PC-9 (cell line): ENCODE measurements at regions not wholly inside any gene's neighbourhood (a gene's known extent, or its start where the extent isn't known, plus 50 kb on each side); places are given as distances from the start of the nearest gene placed in this dataset.

ENCODE experiments used
- EZH2 ChIP-seq: fragments of 200-600 bp; sonication (generic); IDR thresholded peaks from 2 replicates; pipeline ENCODE4 v1.8.0; 2017; ENCODE audit warnings: antibody characterized with exemption, low read depth
- TF ChIP-seq, protein P1 (sequence below): fragments of 200-600 bp; sonication (generic); conservative IDR thresholded peaks from 2 replicates; pipeline ENCODE4 v1.6.1; 2017; ENCODE audit warnings: mixed run types, antibody characterized with exemption, mild to moderate bottlenecking, moderate library complexity

GRCh38 chr5:124179819-124180218 lies 566.6 kb downstream of the ZNF608 start:
- TF ChIP-seq, protein P1, sequence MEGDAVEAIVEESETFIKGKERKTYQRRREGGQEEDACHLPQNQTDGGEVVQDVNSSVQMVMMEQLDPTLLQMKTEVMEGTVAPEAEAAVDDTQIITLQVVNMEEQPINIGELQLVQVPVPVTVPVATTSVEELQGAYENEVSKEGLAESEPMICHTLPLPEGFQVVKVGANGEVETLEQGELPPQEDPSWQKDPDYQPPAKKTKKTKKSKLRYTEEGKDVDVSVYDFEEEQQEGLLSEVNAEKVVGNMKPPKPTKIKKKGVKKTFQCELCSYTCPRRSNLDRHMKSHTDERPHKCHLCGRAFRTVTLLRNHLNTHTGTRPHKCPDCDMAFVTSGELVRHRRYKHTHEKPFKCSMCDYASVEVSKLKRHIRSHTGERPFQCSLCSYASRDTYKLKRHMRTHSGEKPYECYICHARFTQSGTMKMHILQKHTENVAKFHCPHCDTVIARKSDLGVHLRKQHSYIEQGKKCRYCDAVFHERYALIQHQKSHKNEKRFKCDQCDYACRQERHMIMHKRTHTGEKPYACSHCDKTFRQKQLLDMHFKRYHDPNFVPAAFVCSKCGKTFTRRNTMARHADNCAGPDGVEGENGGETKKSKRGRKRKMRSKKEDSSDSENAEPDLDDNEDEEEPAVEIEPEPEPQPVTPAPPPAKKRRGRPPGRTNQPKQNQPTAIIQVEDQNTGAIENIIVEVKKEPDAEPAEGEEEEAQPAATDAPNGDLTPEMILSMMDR, result no peak
- no peak for TF ChIP-seq EZH2
